Pancreas (tissue), 10 donors: ENCODE measurements at regions not wholly inside any gene's neighbourhood (a gene's known extent, or its start where the extent isn't known, plus 50 kb on each side); places are given as distances from the start of the nearest gene placed in this dataset.
A peak's percentile ranks its signal among the peaks of the same experiment; 100 is the strongest.

Experiments used
- ATAC-seq, 4 donors: fragments of 200-7000 bp; cut with Tn5 transposase; one replicate each; pipeline versions ENCODE4 v1.8.0 to v1.9.1; 2020; ENCODE audit warnings: mild to moderate bottlenecking in 4 of 4, moderate library complexity in 4 of 4
- DNase-seq, 6 donors: peaks; one replicate each; pipeline ENCODE4 v3.0.0-alpha.2; 2020
- FAIRE-seq: peaks from 2 replicates; lab custom pipeline; 2012; peaks lifted over from hg19 to GRCh38; lab: Jason Lieb, UNC
- H3K27ac ChIP-seq, 4 donors: fragments of 200-600 bp; sonication (generic); 1 replicate in 3 of 4; 2 replicates in 1 of 4; pipeline versions ENCODE4 v1.5.0 to v1.8.0; 2020
- H3K27me3 ChIP-seq, 4 donors: fragments of 200-600 bp; one replicate each; pipeline ENCODE4 v1.8.0; 2021
- H3K36me3 ChIP-seq, 3 donors: fragments of 200-600 bp; sonication (generic) in 1 of 3; one replicate each; pipeline versions ENCODE4 v1.5.0 to v1.8.0; 2020 to 2021
- H3K4me1 ChIP-seq, 3 donors: fragments of 200-600 bp; one replicate each; pipeline ENCODE4 v1.8.0; 2021
- H3K4me3 ChIP-seq, 4 donors: fragments of 200-600 bp; sonication (generic) in 2 of 4; one replicate each; pipeline versions ENCODE4 v1.5.0 to v1.8.0; 2020 to 2021
- H3K9me3 ChIP-seq, 4 donors: fragments of 200-600 bp; one replicate each; pipeline ENCODE4 v1.8.0; 2021
- CTCF ChIP-seq, 4 donors: fragments of 200-600 bp; sonication (generic) in 3 of 4; IDR thresholded peaks; one replicate each; pipeline versions ENCODE4 v1.5.0 to v1.8.0; 2021; ENCODE audit warnings: antibody characterized with exemption in 4 of 4
- WGBS, 2 donors: extraction: QIAGEN DNeasy Blood & Tissue Kit; methylation state at CpG; one replicate each; pipeline ENCODE4 v1.1.7; 2013; 5-methylcytosine and 5-hydroxymethylcytosine counted together
- intact Hi-C, 3 donors: fragments of 100-400 bp; cut with DNase I; formaldehyde crosslinking; loops; one replicate each; pipeline versions ENCODE4 v1.11.1 to v1.14.2; 2022
- donor health status: healthy with polysubstance abuse.
- donor health status: DM: no; HTN: no; CAD: no; lungs with moderate emphysema.
- donor health status: DM: no; HTN: no; CAD: no.
- donor health status: control.
- donor health status: control.
- donor health status: Bipolar disorder and iron deficiency.
- donor health status: DM: yes; HTN: yes; CAD: no.
- donor health status: DM: no; HTN: no; CAD: no.
- donor health status: DM: no; HTN: no; CAD: no.
- donor health status: DM: yes; HTN: yes; CAD: no.

GRCh38 chr11:13169709-13170108 is 107.9 kb upstream of the BMAL1 start:
- Histone ChIP-seq H3K36me3 (no peaks in the 10 kb centered on the region), H3K9me3 (no peaks in the 10 kb centered on the region), H3K27ac (no peak overlapping the region), H3K4me1 (no peaks in the 10 kb centered on the region), H3K27me3 (no peaks in the 10 kb centered on the region), H3K4me3 (no peak overlapping the region)
- no peak for DNase-seq
- WGBS, 2 donors, result 48 to 86% methylated on average over 2 of the region's 2 CpGs
- intact Hi-C loops, result no loop called here
- TF ChIP-seq CTCF (IDR thresholded peaks at IDR 0.05), result no peak
- peak in 1 of 4 donors; percentile 38 for ATAC-seq
- no peak for FAIRE-seq

DNA sequence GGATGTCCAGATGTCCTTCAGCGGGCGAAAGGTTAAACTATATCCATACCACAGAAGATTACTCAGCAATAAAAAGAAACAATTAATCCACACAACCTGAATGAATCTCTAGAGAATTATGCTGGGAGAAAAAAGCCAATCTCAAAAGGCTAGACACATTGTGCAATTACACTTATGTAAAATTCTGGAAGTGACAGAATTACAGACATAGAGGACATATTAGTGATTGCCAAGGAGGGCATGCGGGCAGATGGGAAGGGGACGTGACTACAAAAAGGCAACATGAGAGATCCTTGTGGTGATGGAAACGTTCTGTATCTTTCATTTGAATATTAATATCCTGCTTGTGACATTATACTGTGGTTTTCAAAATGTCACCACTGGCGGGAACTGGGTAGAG is 103.5 kb upstream of the BMAL1 start:
- intact Hi-C loops, result no loop called here
- no peak for TF ChIP-seq CTCF (IDR thresholded peaks at IDR 0.05)
- Histone ChIP-seq H3K4me3 (no peak overlapping the region), H3K27me3 (no peaks in the 10 kb centered on the region), H3K27ac (no peak overlapping the region), H3K4me1 (no peaks in the 10 kb centered on the region), H3K36me3 (no peaks in the 10 kb centered on the region), H3K9me3 (no peaks in the 10 kb centered on the region)
- DNase-seq (no peak), ATAC-seq (no peak), FAIRE-seq (no peak)
- WGBS, 2 donors, result 77 to 82% methylated on average over 6 of the region's 6 CpGs

DNA sequence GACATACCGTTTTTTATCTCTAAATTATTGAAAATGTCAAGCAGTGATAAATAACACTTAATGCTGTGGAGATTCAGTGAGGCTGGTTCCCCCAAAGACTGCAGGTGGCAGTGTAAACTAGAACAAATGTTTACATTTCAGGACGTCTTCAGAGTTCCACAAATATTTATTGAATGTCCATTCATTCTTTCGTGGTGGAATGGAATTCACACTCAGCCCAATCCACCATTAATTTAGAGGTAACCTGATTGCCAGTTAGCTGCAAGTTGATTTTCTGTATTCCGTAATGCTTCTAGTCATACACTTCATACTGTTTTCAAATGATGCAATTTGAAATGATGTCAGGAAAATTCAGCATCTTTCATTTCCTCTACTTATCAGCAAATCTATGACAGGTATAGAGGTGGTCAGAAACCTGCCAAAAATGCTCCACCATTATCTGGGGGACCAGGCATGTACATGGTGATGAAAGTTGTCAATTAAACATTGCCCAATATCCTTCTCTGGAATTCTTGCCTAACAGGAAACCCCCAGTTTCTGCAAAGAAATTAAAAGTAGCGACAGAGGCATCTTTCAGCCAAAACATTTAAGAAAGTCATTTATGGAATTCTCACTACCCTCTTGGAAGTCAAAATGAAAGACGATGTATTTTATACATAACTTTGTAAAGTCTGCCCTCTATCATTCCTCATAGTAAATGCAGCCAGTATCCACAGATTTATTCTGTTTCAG is 94.3 kb upstream of the BMAL1 start:
- intact Hi-C loops, result loop anchor here in 1 of 3 donors (10.0 kb wide), 1 partner anchor 218 kb away; no protein-coding TSS in a partner anchor
- Histone ChIP-seq H3K36me3 (no peaks in the 10 kb centered on the region), H3K27me3 (no peaks in the 10 kb centered on the region), H3K27ac (no peak overlapping the region), H3K4me1 (peaks cover 0 to 4% (median 3%) of the 10 kb centered on the region in 3 donors), H3K4me3 (no peak overlapping the region), H3K9me3 (no peaks in the 10 kb centered on the region)
- peak; percentile 86 for FAIRE-seq
- no peak for DNase-seq
- TF ChIP-seq CTCF (IDR thresholded peaks at IDR 0.05), result peak in 3 of 4 donors; percentile 8 to 22 (median 21)
- WGBS, 2 donors, result 11 to 12% methylated on average over 6 of the region's 6 CpGs
- ATAC-seq, result peak in 3 of 4 donors; percentile 76 to 89 (median 81)

GRCh38 chr11:13183826-13184196 is 93.8 kb upstream of the BMAL1 start:
- no peak for FAIRE-seq
- H3K9me3 ChIP-seq, result no peaks in the 10 kb centered on the region
- intact Hi-C loops, result loop anchor here in 1 of 3 donors (10.0 kb wide), 1 partner anchor 219 kb away; no protein-coding TSS in a partner anchor

More at GRCh38 chr11:13183826-13184196, 93.8 kb upstream of the BMAL1 start:
- no peaks in the 10 kb centered on the region for H3K27me3 ChIP-seq
- no peak overlapping the region for H3K4me3 ChIP-seq
- no peak overlapping the region for H3K27ac ChIP-seq
- WGBS, 2 donors, result 84 to 89% methylated on average over 1 of the region's 1 CpG
- no peak for ATAC-seq
- DNase-seq, result no peak
- H3K36me3 ChIP-seq, result no peaks in the 10 kb centered on the region
- TF ChIP-seq CTCF (IDR thresholded peaks at IDR 0.05), result no peak
- H3K4me1 ChIP-seq, result peaks cover 0 to 4% (median 3%) of the 10 kb centered on the region in 3 donors
